Right kidney (tissue), 1 donor: ENCODE measurements at regions not wholly inside any gene's neighbourhood (a gene's known extent, or its start where the extent isn't known, plus 50 kb on each side); places are given as distances from the start of the nearest gene placed in this dataset.
"Not testable (repeated sequence)": the region's sequence is repeated elsewhere in the genome, so short reads cannot be mapped to it uniquely, and the experiment has no call there.

Experiments used
- DNase-seq: peaks from one replicate; pipeline ENCODE4 v3.0.0-alpha.2; 2016

GRCh38 chr1:190679044-190679443, 201.4 kb upstream of the BRINP3 start:
- no peak for DNase-seq

GRCh38 chr1:190679454-190679853, 201.8 kb upstream of the BRINP3 start:
- DNase-seq = no peak

GRCh38 chr1:190679983-190680382, 202.3 kb upstream of the BRINP3 start:
- no peak for DNase-seq

DNA sequence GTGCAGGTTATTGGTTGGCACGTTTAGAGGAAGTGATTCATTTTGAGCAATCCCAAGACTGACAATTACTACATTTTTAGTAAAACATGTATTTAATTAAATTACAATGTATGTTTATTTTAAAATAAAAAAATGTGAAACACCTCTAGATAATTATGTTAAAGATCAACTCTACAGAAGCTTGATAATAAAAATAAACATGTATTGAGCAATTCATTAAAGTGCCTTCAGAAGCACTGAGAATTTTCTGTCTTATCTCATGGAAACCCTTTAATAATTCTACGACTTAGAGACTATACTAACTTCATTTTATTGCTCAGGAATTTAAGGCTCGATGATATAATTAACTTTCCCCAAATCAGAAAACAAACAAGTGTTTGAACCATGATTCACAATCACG, 208.0 kb upstream of the BRINP3 start:
- DNase-seq = no peak

- DNase-seq = no peak
These were observed 210.4 kb upstream of the BRINP3 start for GRCh38 chr1:190688096-190688495.

DNA sequence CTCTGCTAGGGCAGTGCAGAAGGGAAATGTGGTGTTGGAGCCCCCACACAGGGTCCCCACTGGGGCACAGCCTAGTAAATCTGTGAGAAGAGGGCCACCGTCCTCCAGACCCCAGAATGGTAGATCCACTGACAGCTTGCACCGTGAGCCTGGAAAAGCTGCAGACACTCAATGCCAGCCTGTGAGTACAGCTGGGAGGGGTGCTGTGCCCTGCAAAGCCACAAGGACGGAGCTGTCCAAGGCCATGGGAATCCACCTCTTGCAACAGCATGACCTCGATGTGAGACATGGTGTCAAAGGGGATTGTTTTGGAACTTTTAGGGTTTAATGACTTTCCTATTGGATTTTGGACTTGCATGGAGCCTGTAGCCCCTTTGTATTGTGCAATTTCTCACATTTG, 220.8 kb upstream of the BRINP3 start:
- not testable (repeated sequence) for DNase-seq

DNA sequence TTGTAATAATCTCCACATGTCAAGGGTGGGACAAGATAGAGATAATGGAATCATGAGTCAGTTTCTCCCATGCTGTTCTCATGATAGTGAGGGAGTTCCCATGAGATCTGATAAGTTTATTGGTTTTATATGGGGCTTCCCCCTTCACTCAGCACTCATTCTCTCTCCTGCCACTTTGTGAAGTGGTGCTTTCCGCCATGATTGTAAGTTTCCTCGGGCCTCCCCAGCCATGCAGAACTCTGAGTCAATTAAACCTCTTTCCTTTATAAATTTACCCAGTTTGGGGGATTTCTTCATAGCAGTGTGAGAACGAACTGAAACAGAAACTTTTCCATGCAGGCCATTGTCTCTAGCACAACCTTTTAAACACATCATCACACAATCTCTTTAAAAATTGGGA, 221.5 kb upstream of the BRINP3 start:
- no peak for DNase-seq

DNA sequence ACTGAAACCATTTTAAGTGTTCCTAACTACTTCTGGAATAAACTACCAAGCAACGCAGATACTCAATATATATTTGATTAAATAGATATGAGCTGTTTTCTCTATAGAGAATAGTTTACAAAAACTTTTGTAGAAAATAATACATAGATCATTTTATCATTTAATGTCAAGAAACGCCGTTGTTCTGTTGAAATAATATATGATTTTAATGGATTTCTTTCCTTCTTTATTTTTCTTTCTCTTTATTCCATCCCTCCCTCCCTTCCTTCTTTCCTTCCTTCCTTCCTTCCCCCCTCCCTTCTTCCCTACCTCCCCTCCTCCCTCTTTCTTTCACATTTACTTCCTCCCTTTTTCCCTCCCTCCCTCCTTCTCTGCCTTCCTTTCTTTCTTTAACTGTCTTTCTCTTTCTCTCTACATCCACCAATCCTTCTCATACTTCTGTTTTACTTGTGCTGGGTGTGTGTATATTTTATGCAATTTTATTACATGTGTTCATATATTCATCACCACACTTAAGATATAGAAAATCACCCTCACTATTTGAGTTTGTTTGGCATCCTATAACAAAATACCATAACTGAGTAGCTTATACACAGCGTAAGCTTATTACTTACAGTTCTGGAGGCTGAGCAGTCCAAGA, 230.9 kb upstream of the BRINP3 start:
- DNase-seq = no peak

GRCh38 chr1:190711069-190711468, 233.4 kb upstream of the BRINP3 start:
- DNase-seq = no peak

- DNase-seq = no peak
These were observed 239.4 kb upstream of the BRINP3 start for GRCh38 chr1:190717055-190717454.

GRCh38 chr1:190736971-190737590, 259.4 kb upstream of the BRINP3 start:
- no peak for DNase-seq

GRCh38 chr1:190738317-190738716, 260.7 kb upstream of the BRINP3 start:
- DNase-seq = no peak

GRCh38 chr1:190739926-190740325, 262.3 kb upstream of the BRINP3 start:
- no peak for DNase-seq

GRCh38 chr1:190747704-190748103, 270.0 kb upstream of the BRINP3 start:
- no peak for DNase-seq

- DNase-seq = no peak
These were observed 274.5 kb upstream of the BRINP3 start for GRCh38 chr1:190752131-190752530.

- no peak for DNase-seq
These were observed 277.0 kb upstream of the BRINP3 start for GRCh38 chr1:190754666-190755065.

DNA sequence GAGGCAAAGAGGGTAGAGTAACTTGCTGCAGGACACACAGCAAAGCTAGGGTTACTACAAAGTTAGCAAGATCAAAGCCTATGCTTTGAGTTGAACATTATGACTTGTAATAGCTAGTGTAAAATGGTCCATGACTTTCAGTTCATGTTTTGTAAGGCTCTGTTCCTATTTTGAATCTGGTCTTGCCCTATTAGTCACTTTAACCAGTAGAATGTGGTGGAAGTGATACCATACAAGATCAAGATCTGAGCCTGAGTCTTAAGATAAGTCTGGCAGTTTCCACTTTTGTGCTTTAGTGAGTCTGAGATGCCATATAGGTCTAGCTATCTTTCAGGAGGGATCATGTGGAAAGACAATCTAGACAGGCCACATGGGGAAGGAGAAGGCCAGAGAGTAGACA, 282.1 kb upstream of the BRINP3 start:
- DNase-seq = no peak

- DNase-seq = no peak
These were observed 284.7 kb upstream of the BRINP3 start for GRCh38 chr1:190762325-190762724.

DNA sequence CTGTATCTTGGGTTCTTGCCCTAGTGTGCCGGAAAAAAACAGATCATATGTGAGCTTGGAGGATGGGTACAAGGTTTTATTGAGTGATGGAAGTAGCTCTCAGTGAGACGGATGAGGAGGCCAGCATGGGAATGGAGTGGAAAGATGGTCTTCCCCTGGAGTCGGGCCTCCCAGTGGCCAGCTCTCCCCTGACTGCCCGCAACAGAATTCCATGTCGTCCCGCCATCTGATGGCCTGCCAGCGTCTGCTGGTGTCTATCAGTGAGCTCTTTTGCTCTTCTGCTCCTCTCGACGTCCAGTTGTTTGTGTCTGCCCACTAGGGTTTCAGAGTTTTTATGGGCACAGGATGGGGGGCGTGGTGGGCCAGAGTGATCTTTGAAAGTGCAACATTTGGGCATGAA, 315.2 kb upstream of the BRINP3 start:
- DNase-seq = no peak

DNA sequence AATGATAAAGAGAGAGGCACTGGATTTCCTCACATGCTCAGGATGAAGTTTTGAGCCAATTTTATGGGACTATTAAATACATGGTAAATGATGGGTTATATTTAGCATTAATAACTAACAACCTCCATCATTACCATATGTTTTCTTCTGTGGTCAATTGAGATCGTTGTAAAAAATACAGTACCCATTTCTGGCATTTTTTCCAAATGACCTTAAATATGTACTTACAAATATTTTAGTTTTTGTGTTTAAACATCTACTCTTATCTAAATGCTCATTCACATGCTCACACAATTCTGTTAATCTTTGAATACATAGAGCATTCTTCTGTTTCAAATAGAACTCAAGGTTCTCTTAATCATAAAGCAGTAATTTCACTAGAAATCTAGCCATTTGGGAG, 330.0 kb upstream of the BRINP3 start:
- no peak for DNase-seq

DNA sequence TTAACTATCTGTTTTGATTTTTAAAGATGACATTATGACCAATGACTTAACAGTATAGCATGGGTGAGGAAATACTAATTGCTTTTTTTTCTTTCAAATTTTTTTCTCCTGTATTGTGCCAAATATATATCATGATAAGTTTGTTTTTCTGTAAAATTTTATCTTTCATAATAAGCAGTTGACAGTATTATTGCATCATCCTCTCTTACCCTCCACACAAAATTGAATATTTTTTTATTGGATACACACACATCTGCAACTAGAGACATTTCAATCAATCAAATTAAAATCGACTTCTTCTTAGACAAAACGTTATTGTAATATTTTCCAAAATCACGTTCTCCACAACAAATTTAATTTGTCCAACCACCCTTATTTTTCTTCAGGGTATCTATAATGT, 330.4 kb upstream of the BRINP3 start:
- DNase-seq = no peak

- no peak for DNase-seq
These were observed 331.6 kb upstream of the BRINP3 start for GRCh38 chr1:190809312-190809711.

DNA sequence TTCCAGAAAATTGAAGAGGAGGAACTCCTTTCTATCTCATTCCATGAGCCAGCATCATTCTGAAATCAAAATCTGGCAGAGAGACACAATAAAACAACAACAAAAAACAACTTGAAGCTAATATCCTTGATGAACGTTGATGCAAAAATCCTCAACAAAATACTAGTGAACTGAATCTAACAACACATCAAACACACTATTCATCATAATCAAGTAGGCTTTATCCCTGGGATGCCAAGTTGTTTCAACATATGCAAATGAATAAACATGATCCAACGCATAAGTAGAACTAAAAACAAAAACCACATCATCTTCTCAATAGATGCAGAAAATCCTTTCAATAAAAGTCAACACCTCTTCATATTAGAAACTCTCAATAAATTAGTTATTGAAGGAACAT, 335.3 kb upstream of the BRINP3 start:
- no peak for DNase-seq

- DNase-seq = no peak
These were observed 354.8 kb upstream of the BRINP3 start for GRCh38 chr1:190832511-190832910.

GRCh38 chr1:190835658-190836057, 358.0 kb upstream of the BRINP3 start:
- no peak for DNase-seq
